ENCODE measurements at regions not wholly inside any gene's neighbourhood (a gene's known extent, or its start where the extent isn't known, plus 50 kb on each side); places are given as distances from the start of the nearest gene placed in this dataset.
"Not testable (repeated sequence)": the region's sequence is repeated elsewhere in the genome, so short reads cannot be mapped to it uniquely, and the experiment has no call there.

- DNase-seq, result peak; percentile 89 to 92
Measured at GRCh38 chr6:53446151-53446550, 97.4 kb upstream of the ELOVL5 start.

- DNase-seq, result no peak
Measured at GRCh38 chr6:53441761-53442160, 93.0 kb upstream of the ELOVL5 start.

GRCh38 chr6:53441035-53441493 lies 92.3 kb upstream of the ELOVL5 start:
- no peak for DNase-seq

GRCh38 chr6:53440336-53440945 lies 91.7 kb upstream of the ELOVL5 start:
- peak; percentile 32 to 51 for DNase-seq

GRCh38 chr6:53439556-53439955 lies 90.8 kb upstream of the ELOVL5 start:
- no peak for DNase-seq

- DNase-seq, result peak; percentile 77 to 87
Measured at GRCh38 chr6:53437557-53438202, 88.9 kb upstream of the ELOVL5 start.

- DNase-seq, result no peak
Measured at GRCh38 chr6:53436526-53437303, 88.0 kb upstream of the ELOVL5 start.

GRCh38 chr6:53433951-53434285 lies 85.2 kb upstream of the ELOVL5 start:
- no peak for DNase-seq

GRCh38 chr6:53433261-53433950 lies 84.7 kb upstream of the ELOVL5 start:
- peak; percentile 39 to 48 for DNase-seq

- DNase-seq, result peak; percentile 84 to 87
Measured at GRCh38 chr6:53432318-53433161, 83.8 kb upstream of the ELOVL5 start.

- peak in 1 of 2 experiments; percentile 14 for DNase-seq
Measured at GRCh38 chr6:53431704-53432103, 83.0 kb upstream of the ELOVL5 start.

GRCh38 chr6:53429401-53429800 lies 80.7 kb upstream of the ELOVL5 start:
- no peak for DNase-seq

GRCh38 chr6:53428886-53429285 lies 80.1 kb upstream of the ELOVL5 start:
- DNase-seq, result no peak

- DNase-seq, result no peak
Measured at GRCh38 chr6:53426667-53427270, 78.0 kb upstream of the ELOVL5 start.

GRCh38 chr6:53426117-53426516 lies 77.4 kb upstream of the ELOVL5 start:
- no peak for DNase-seq

- DNase-seq, result no peak
Measured at GRCh38 chr6:53424976-53425718, 76.4 kb upstream of the ELOVL5 start.

- DNase-seq, result no peak
Measured at GRCh38 chr6:53424300-53424699, 75.5 kb upstream of the ELOVL5 start.

GRCh38 chr6:53423560-53423959 lies 74.8 kb upstream of the ELOVL5 start:
- DNase-seq, result not testable (repeated sequence)

- DNase-seq, result no peak
Measured at GRCh38 chr6:53419026-53419425, 70.3 kb upstream of the ELOVL5 start.

- no peak for DNase-seq
Measured at GRCh38 chr6:53418288-53418687, 69.5 kb upstream of the ELOVL5 start.

GRCh38 chr6:53417141-53417540 lies 68.4 kb upstream of the ELOVL5 start:
- DNase-seq, result no peak
